ENCODE measurements at regions not wholly inside any gene's neighbourhood (a gene's known extent, or its start where the extent isn't known, plus 50 kb on each side); places are given as distances from the start of the nearest gene placed in this dataset.

GRCh38 chr1:87826681-87827251 is 498.1 kb downstream of the LMO4 start:
- Histone ChIP-seq H3K9me3 (ENCODE audit: control insufficient read depth in 2 of 3, low read length in 3 of 3) (no peaks in the 10 kb centered on the region), H3K4me3 (ENCODE audit: low read length) (no peak overlapping the region), H3K27ac (ENCODE audit: low read depth, low read length) (no peak overlapping the region), H3K36me3 (ENCODE audit: control insufficient read depth in 2 of 3, insufficient read depth in 3 of 3, low read length in 3 of 3) (no peaks in the 10 kb centered on the region), H3K4me1 (ENCODE audit: control insufficient read depth in 2 of 2, insufficient read depth in 2 of 2, low read length in 2 of 2) (no peaks in the 10 kb centered on the region), H3K27me3 (ENCODE audit: control insufficient read depth in 2 of 2, insufficient read depth in 2 of 2, low read length in 2 of 2) (no peaks in the 10 kb centered on the region)
- ATAC-seq (peak; percentile 57), DNase-seq (no peak)
- Mint-ChIP-seq H3K36me3 (no peaks in the 10 kb centered on the region), H3K4me1 (no peaks in the 10 kb centered on the region), H3K27me3 (peaks cover 0 to 14% (median 3%) of the 10 kb centered on the region in 5 donors), H3K4me3 (no peak overlapping the region), H3K9me3 (peaks cover 0 to 3% (median 0%) of the 10 kb centered on the region in 11 donors), H3K27ac (no peak overlapping the region)
- CTCF ChIA-PET, result no interaction called here
- intact Hi-C loops (cut with micrococcal nuclease), result no loop called here
- POLR2A ChIA-PET, result no interaction called here

GRCh38 chr1:87829360-87829759 is 500.7 kb downstream of the LMO4 start:
- no peaks in the 10 kb centered on the region for H3K36me3 Mint-ChIP-seq
- CTCF ChIA-PET, result no interaction called here

GRCh38 chr1:87830432-87830978 is 501.8 kb downstream of the LMO4 start:
- Mint-ChIP-seq H3K27me3 (peaks cover 0 to 17% (median 4%) of the 10 kb centered on the region in 5 donors), H3K36me3 (no peaks in the 10 kb centered on the region), H3K4me3 (no peak overlapping the region), H3K27ac (no peak overlapping the region), H3K9me3 (peaks cover 0 to 3% (median 0%) of the 10 kb centered on the region in 11 donors), H3K4me1 (no peaks in the 10 kb centered on the region)
- no peak for ATAC-seq
- POLR2A ChIA-PET, result no interaction called here
- no peaks in the 10 kb centered on the region for H3K4me1 ChIP-seq (ENCODE audit: control insufficient read depth in 2 of 2, insufficient read depth in 2 of 2, low read length in 2 of 2)
- no peak for DNase-seq
- H3K4me3 ChIP-seq (ENCODE audit: low read length), result no peak overlapping the region
- no peaks in the 10 kb centered on the region for H3K36me3 ChIP-seq (ENCODE audit: control insufficient read depth in 2 of 3, insufficient read depth in 3 of 3, low read length in 3 of 3)
- H3K27me3 ChIP-seq (ENCODE audit: control insufficient read depth in 2 of 2, insufficient read depth in 2 of 2, low read length in 2 of 2), result no peaks in the 10 kb centered on the region
- no peak overlapping the region for H3K27ac ChIP-seq (ENCODE audit: low read depth, low read length)
- intact Hi-C loops (cut with micrococcal nuclease), result no loop called here
- H3K9me3 ChIP-seq (ENCODE audit: control insufficient read depth in 2 of 3, low read length in 3 of 3), result no peaks in the 10 kb centered on the region
- CTCF ChIA-PET, result no interaction called here

More at GRCh38 chr1:87829360-87829759, 500.7 kb downstream of the LMO4 start:
- Mint-ChIP-seq H3K4me1 (no peaks in the 10 kb centered on the region), H3K4me3 (no peak overlapping the region), H3K9me3 (peaks cover 0 to 3% (median 0%) of the 10 kb centered on the region in 11 donors), H3K27me3 (peaks cover 0 to 17% (median 0%) of the 10 kb centered on the region in 5 donors), H3K27ac (no peak overlapping the region)
- Histone ChIP-seq H3K4me1 (ENCODE audit: control insufficient read depth in 2 of 2, insufficient read depth in 2 of 2, low read length in 2 of 2) (no peaks in the 10 kb centered on the region), H3K27me3 (ENCODE audit: control insufficient read depth in 2 of 2, insufficient read depth in 2 of 2, low read length in 2 of 2) (no peaks in the 10 kb centered on the region), H3K36me3 (ENCODE audit: control insufficient read depth in 2 of 3, insufficient read depth in 3 of 3, low read length in 3 of 3) (no peaks in the 10 kb centered on the region), H3K9me3 (ENCODE audit: control insufficient read depth in 2 of 3, low read length in 3 of 3) (no peaks in the 10 kb centered on the region), H3K4me3 (ENCODE audit: low read length) (no peak overlapping the region), H3K27ac (ENCODE audit: low read depth, low read length) (no peak overlapping the region)
- POLR2A ChIA-PET, result no interaction called here
- intact Hi-C loops (cut with micrococcal nuclease), result no loop called here
- no peak for ATAC-seq
- DNase-seq, result no peak

- Mint-ChIP-seq H3K27ac (no peak overlapping the region), H3K4me3 (no peak overlapping the region), H3K4me1 (no peaks in the 10 kb centered on the region), H3K36me3 (no peaks in the 10 kb centered on the region), H3K9me3 (peaks cover 0 to 1% (median 0%) of the 10 kb centered on the region in 11 donors), H3K27me3 (peaks cover 0 to 11% (median 0%) of the 10 kb centered on the region in 5 donors)
- ChIA-PET CTCF (no interaction called here), POLR2A (no interaction called here)
- H3K4me1 ChIP-seq (ENCODE audit: control insufficient read depth in 2 of 2, insufficient read depth in 2 of 2, low read length in 2 of 2), result no peaks in the 10 kb centered on the region
- intact Hi-C loops (cut with micrococcal nuclease), result no loop called here
- DNase-seq (no peak), ATAC-seq (no peak)
- no peak overlapping the region for H3K27ac ChIP-seq (ENCODE audit: low read depth, low read length)
- H3K9me3 ChIP-seq (ENCODE audit: control insufficient read depth in 2 of 3, low read length in 3 of 3), result no peaks in the 10 kb centered on the region
- no peak overlapping the region for H3K4me3 ChIP-seq (ENCODE audit: low read length)
- H3K27me3 ChIP-seq (ENCODE audit: control insufficient read depth in 2 of 2, insufficient read depth in 2 of 2, low read length in 2 of 2), result no peaks in the 10 kb centered on the region
- no peaks in the 10 kb centered on the region for H3K36me3 ChIP-seq (ENCODE audit: control insufficient read depth in 2 of 3, insufficient read depth in 3 of 3, low read length in 3 of 3)
Observed at GRCh38 chr1:87833166-87833565, 504.5 kb downstream of the LMO4 start.

GRCh38 chr1:87834151-87834550 is 505.5 kb downstream of the LMO4 start:
- no peak overlapping the region for H3K27ac Mint-ChIP-seq
- no peak overlapping the region for H3K4me3 Mint-ChIP-seq
- H3K9me3 ChIP-seq (ENCODE audit: control insufficient read depth in 2 of 3, low read length in 3 of 3), result no peaks in the 10 kb centered on the region
- H3K4me1 Mint-ChIP-seq, result no peaks in the 10 kb centered on the region
- H3K9me3 Mint-ChIP-seq, result peaks cover 0 to 1% (median 0%) of the 10 kb centered on the region in 11 donors
- DNase-seq (no peak), ATAC-seq (no peak)
- intact Hi-C loops (cut with micrococcal nuclease), result no loop called here
- H3K4me3 ChIP-seq (ENCODE audit: low read length), result no peak overlapping the region
- no peaks in the 10 kb centered on the region for H3K36me3 Mint-ChIP-seq
- H3K27me3 Mint-ChIP-seq, result peaks cover 0 to 11% (median 0%) of the 10 kb centered on the region in 5 donors
- no peaks in the 10 kb centered on the region for H3K36me3 ChIP-seq (ENCODE audit: control insufficient read depth in 2 of 3, insufficient read depth in 3 of 3, low read length in 3 of 3)
- no peaks in the 10 kb centered on the region for H3K27me3 ChIP-seq (ENCODE audit: control insufficient read depth in 2 of 2, insufficient read depth in 2 of 2, low read length in 2 of 2)
- POLR2A ChIA-PET, result no interaction called here
- CTCF ChIA-PET, result no interaction called here
- no peaks in the 10 kb centered on the region for H3K4me1 ChIP-seq (ENCODE audit: control insufficient read depth in 2 of 2, insufficient read depth in 2 of 2, low read length in 2 of 2)
- no peak overlapping the region for H3K27ac ChIP-seq (ENCODE audit: low read depth, low read length)

GRCh38 chr1:87834941-87835340 is 506.3 kb downstream of the LMO4 start:
- Mint-ChIP-seq H3K36me3 (no peaks in the 10 kb centered on the region), H3K4me1 (no peaks in the 10 kb centered on the region), H3K9me3 (peaks cover 0 to 1% (median 0%) of the 10 kb centered on the region in 11 donors)

GRCh38 chr1:87840767-87841166 is 512.1 kb downstream of the LMO4 start:
- intact Hi-C loops (cut with micrococcal nuclease), result no loop called here
- Mint-ChIP-seq H3K36me3 (no peaks in the 10 kb centered on the region), H3K27ac (no peak overlapping the region), H3K4me3 (no peak overlapping the region), H3K27me3 (peaks cover 0 to 22% (median 6%) of the 10 kb centered on the region in 5 donors), H3K9me3 (no peaks in the 10 kb centered on the region), H3K4me1 (no peaks in the 10 kb centered on the region)
- CTCF ChIA-PET, result no interaction called here
- DNase-seq, result no peak
- Histone ChIP-seq H3K36me3 (ENCODE audit: control insufficient read depth in 2 of 3, insufficient read depth in 3 of 3, low read length in 3 of 3) (no peaks in the 10 kb centered on the region), H3K27ac (ENCODE audit: low read depth, low read length) (no peak overlapping the region), H3K27me3 (ENCODE audit: control insufficient read depth in 2 of 2, insufficient read depth in 2 of 2, low read length in 2 of 2) (no peaks in the 10 kb centered on the region), H3K9me3 (ENCODE audit: control insufficient read depth in 2 of 3, low read length in 3 of 3) (no peaks in the 10 kb centered on the region), H3K4me3 (ENCODE audit: low read length) (no peak overlapping the region), H3K4me1 (ENCODE audit: control insufficient read depth in 2 of 2, insufficient read depth in 2 of 2, low read length in 2 of 2) (no peaks in the 10 kb centered on the region)
- no peak for ATAC-seq
- POLR2A ChIA-PET, result no interaction called here

More at GRCh38 chr1:87834941-87835340, 506.3 kb downstream of the LMO4 start:
- no peak overlapping the region for H3K27ac Mint-ChIP-seq
- H3K27me3 Mint-ChIP-seq, result peaks cover 0 to 11% (median 0%) of the 10 kb centered on the region in 5 donors
- Histone ChIP-seq H3K27me3 (ENCODE audit: control insufficient read depth in 2 of 2, insufficient read depth in 2 of 2, low read length in 2 of 2) (no peaks in the 10 kb centered on the region), H3K4me3 (ENCODE audit: low read length) (no peak overlapping the region), H3K4me1 (ENCODE audit: control insufficient read depth in 2 of 2, insufficient read depth in 2 of 2, low read length in 2 of 2) (no peaks in the 10 kb centered on the region), H3K9me3 (ENCODE audit: control insufficient read depth in 2 of 3, low read length in 3 of 3) (no peaks in the 10 kb centered on the region), H3K36me3 (ENCODE audit: control insufficient read depth in 2 of 3, insufficient read depth in 3 of 3, low read length in 3 of 3) (no peaks in the 10 kb centered on the region), H3K27ac (ENCODE audit: low read depth, low read length) (no peak overlapping the region)
- ATAC-seq (no peak), DNase-seq (no peak)
- ChIA-PET CTCF (no interaction called here), POLR2A (no interaction called here)
- H3K4me3 Mint-ChIP-seq, result no peak overlapping the region
- intact Hi-C loops (cut with micrococcal nuclease), result no loop called here
